HepG2 (cell line): ENCODE measurements at regions not wholly inside any gene's neighbourhood (a gene's known extent, or its start where the extent isn't known, plus 50 kb on each side); places are given as distances from the start of the nearest gene placed in this dataset.

Source experiments
- ATF3 ChIP-seq: sonication (generic); formaldehyde crosslinking; IDR thresholded peaks from 2 replicates; pipeline ENCODE4 v1.4.0; 2020; ENCODE audit warnings: missing genetic modification reagents
- ELF1 ChIP-seq: sonication (generic); formaldehyde crosslinking; IDR thresholded peaks from 2 replicates; pipeline ENCODE4 v1.4.0; 2020; ENCODE audit warnings: missing genetic modification reagents
- GFI1 ChIP-seq: sonication (generic); formaldehyde crosslinking; IDR thresholded peaks from 2 replicates; pipeline ENCODE4 v1.5.0; 2020; ENCODE audit warnings: missing genetic modification reagents, mild to moderate bottlenecking, borderline replicate concordance
- GMEB2 ChIP-seq: IDR thresholded peaks from 2 replicates; pipeline ENCODE4 v1.6.1; 2016; ENCODE audit warnings: missing biosample characterization, missing genetic modification reagents, low read depth
- HES4 ChIP-seq: sonication (generic); formaldehyde crosslinking; IDR thresholded peaks from 2 replicates; pipeline ENCODE4 v1.9.0; 2021; ENCODE audit warnings: mild to moderate bottlenecking, missing genetic modification reagents, borderline replicate concordance
- KDM6A ChIP-seq: IDR thresholded peaks from 2 replicates; pipeline ENCODE4 v1.6.1; 2016; ENCODE audit warnings: low read depth
- MLLT10 ChIP-seq: sonication (generic); formaldehyde crosslinking; IDR thresholded peaks from 2 replicates; pipeline ENCODE4 v1.4.0; 2020; ENCODE audit warnings: missing genetic modification reagents
- MXD3 ChIP-seq: IDR thresholded peaks from 2 replicates; pipeline ENCODE4 v1.6.1; 2016; ENCODE audit warnings: mild to moderate bottlenecking, missing biosample characterization, missing genetic modification reagents
- NCOR1 ChIP-seq: fragments of 200-600 bp; sonication (generic); IDR thresholded peaks from 2 replicates; pipeline ENCODE4 v1.7.0; 2017; ENCODE audit warnings: antibody characterized with exemption, low read length, borderline replicate concordance
- NR2F6 ChIP-seq, 2 experiments: IDR thresholded peaks; 2 replicates each; pipeline ENCODE4 v1.6.1; 2016; ENCODE audit warnings: antibody characterized with exemption in 1 of 2, mild to moderate bottlenecking in 1 of 2
- PBX3 ChIP-seq: sonication (generic); formaldehyde crosslinking; IDR thresholded peaks from 2 replicates; pipeline ENCODE4 v1.8.1; 2023; ENCODE audit warnings: missing genetic modification reagents, inconsistent platforms, borderline replicate concordance
- RNF2 ChIP-seq: fragments of 450-650 bp; conservative IDR thresholded peaks from 2 replicates; pipeline ENCODE4 v1.6.1; 2016; ENCODE audit warnings: low read depth
- SALL2 ChIP-seq: sonication (generic); formaldehyde crosslinking; IDR thresholded peaks from 2 replicates; pipeline ENCODE4 v1.8.1; 2023; ENCODE audit warnings: mild to moderate bottlenecking, missing genetic modification reagents, inconsistent platforms
- SMARCE1 ChIP-seq: fragments of 450-650 bp; IDR thresholded peaks from 2 replicates; pipeline ENCODE4 v1.6.1; 2017; ENCODE audit warnings: borderline replicate concordance
- SP5 ChIP-seq: IDR thresholded peaks from 2 replicates; pipeline ENCODE4 v1.6.1; 2016; ENCODE audit warnings: low read depth, borderline replicate concordance
- SRSF4 ChIP-seq: fragments of 200-400 bp; formaldehyde crosslinking; IDR thresholded peaks from one replicate; pipeline ENCODE4 v1.6.1; 2018; ENCODE audit warnings: mild to moderate bottlenecking, low read depth, low read length, moderate library complexity; ENCODE audit not compliant: poor library complexity, severe bottlenecking
- TOE1 ChIP-seq: sonication (generic); formaldehyde crosslinking; IDR thresholded peaks from 2 replicates; pipeline ENCODE4 v1.4.0; 2020; ENCODE audit warnings: mild to moderate bottlenecking, missing genetic modification reagents
- ZBTB4 ChIP-seq: sonication (generic); formaldehyde crosslinking; IDR thresholded peaks from 2 replicates; pipeline ENCODE4 v1.4.0; 2020; ENCODE audit warnings: missing genetic modification reagents, mild to moderate bottlenecking, borderline replicate concordance
- ZMYM4 ChIP-seq: sonication (generic); formaldehyde crosslinking; IDR thresholded peaks from 2 replicates; pipeline ENCODE4 v1.8.1; 2023; ENCODE audit warnings: mild to moderate bottlenecking, missing genetic modification reagents
- ZNF10 ChIP-seq: sonication (generic); formaldehyde crosslinking; IDR thresholded peaks from 2 replicates; pipeline ENCODE4 v1.4.0; 2020; ENCODE audit warnings: mild to moderate bottlenecking, low read depth, missing genetic modification reagents, borderline replicate concordance
- ZNF235 ChIP-seq: sonication (generic); formaldehyde crosslinking; IDR thresholded peaks from 2 replicates; pipeline ENCODE4 v1.8.1; 2023; ENCODE audit warnings: mild to moderate bottlenecking, missing genetic modification reagents, borderline replicate concordance
- ZNF326 ChIP-seq: sonication (generic); formaldehyde crosslinking; IDR thresholded peaks from 2 replicates; pipeline ENCODE4 v1.4.0; 2020; ENCODE audit warnings: missing genetic modification reagents, borderline replicate concordance
- ZNF431 ChIP-seq: sonication (generic); formaldehyde crosslinking; IDR thresholded peaks from 2 replicates; pipeline ENCODE4 v1.9.0; 2022; ENCODE audit warnings: missing genetic modification reagents, low read depth, mild to moderate bottlenecking, borderline replicate concordance
- ZNF577 ChIP-seq: sonication (generic); formaldehyde crosslinking; IDR thresholded peaks from 2 replicates; pipeline ENCODE4 v1.4.0; 2020; ENCODE audit warnings: mild to moderate bottlenecking, low read depth, missing genetic modification reagents, borderline replicate concordance

GRCh38 chr13:106917673-106918556 lies 350.0 kb upstream of the ARGLU1 start (continued):
- TF ChIP-seq ZBTB4 (CRISPR knock-in tag) = no peak
- TF ChIP-seq ZNF577 (CRISPR knock-in tag) = no peak
- no peak for TF ChIP-seq MLLT10
- TF ChIP-seq ZMYM4 = peak; percentile 35; the same call in 1 of the 2 replicates
- TF ChIP-seq ATF3 = no peak
- TF ChIP-seq GFI1 = no peak
- no peak for TF ChIP-seq NCOR1
- TF ChIP-seq PBX3 (CRISPR knock-in tag) = no peak
- no peak for TF ChIP-seq GMEB2 (CRISPR knock-in tag)
- TF ChIP-seq ELF1 = no peak
- no peak for TF ChIP-seq SP5 (CRISPR knock-in tag)
- no peak for TF ChIP-seq ZNF326 (CRISPR knock-in tag)
- no peak for TF ChIP-seq ZNF431 (CRISPR knock-in tag)
- no peak for TF ChIP-seq SMARCE1
- no peak for TF ChIP-seq SALL2 (CRISPR knock-in tag)
- no peak for TF ChIP-seq SRSF4
- no peak for TF ChIP-seq HES4 (CRISPR knock-in tag)
- TF ChIP-seq ZNF10 (CRISPR knock-in tag) = no peak
- no peak for TF ChIP-seq ZNF235 (CRISPR knock-in tag)
- no peak for TF ChIP-seq RNF2
- TF ChIP-seq TOE1 (CRISPR knock-in tag) = no peak
- TF ChIP-seq NR2F6 (IDR thresholded peaks at IDR 0.05) = no peak
- TF ChIP-seq NR2F6 (CRISPR knock-in tag; IDR thresholded peaks at IDR 0.05) = no peak
- TF ChIP-seq KDM6A (CRISPR knock-in tag) = no peak
- 0 out of 2 replicates have a peak, but pooled peaks have one; percentile 18 for TF ChIP-seq MXD3 (CRISPR knock-in tag)
